ENCODE measurements at regions not wholly inside any gene's neighbourhood (a gene's known extent, or its start where the extent isn't known, plus 50 kb on each side); places are given as distances from the start of the nearest gene placed in this dataset.

GRCh38 chr16:49924078-49924477, 68.2 kb upstream of the ZNF423 start:
- H3K36me3 ChIP-seq = no peaks in the 10 kb centered on the region
- no peak for DNase-seq (ENCODE audit: low spot score in 2 of 2)
- WGBS, 2 donors = 87 to 90% methylated on average over 6 to 7 of the region's 7 CpGs
- H3K27ac ChIP-seq = no peak overlapping the region
- no peaks in the 10 kb centered on the region for H3K27me3 ChIP-seq
- no peak for TF ChIP-seq EP300 (IDR thresholded peaks at IDR 0.05)
- TF ChIP-seq CTCF (IDR thresholded peaks at IDR 0.05) = no peak
- TF ChIP-seq POLR2A (IDR thresholded peaks at IDR 0.05) = no peak
- H3K4me3 ChIP-seq = no peak overlapping the region
- H3K4me1 ChIP-seq = no peaks in the 10 kb centered on the region
- H3K9me3 ChIP-seq = no peaks in the 10 kb centered on the region

DNA sequence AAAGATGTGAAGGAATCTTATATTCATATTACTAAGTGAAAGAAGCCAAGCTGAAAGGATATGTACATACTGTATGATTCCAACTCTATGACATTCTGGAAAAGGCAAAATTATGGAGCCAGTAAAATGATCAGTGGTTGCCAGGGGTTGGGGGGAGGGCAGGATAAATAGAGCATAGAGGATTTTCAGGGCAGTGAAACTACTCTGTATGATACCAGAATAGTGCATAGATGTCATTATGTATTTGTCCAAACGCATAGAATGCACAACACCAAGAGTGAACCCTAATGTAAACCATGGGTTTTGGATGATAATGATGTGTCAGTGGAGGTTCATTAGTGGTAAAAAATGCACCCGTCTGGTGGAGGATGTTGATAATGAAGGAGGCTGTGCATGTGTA, 71.0 kb upstream of the ZNF423 start:
- 69 to 75% methylated on average over 2 of the region's 2 CpGs for WGBS, 2 donors
- Histone ChIP-seq H3K9me3 (no peaks in the 10 kb centered on the region), H3K4me3 (no peak overlapping the region), H3K27me3 (no peaks in the 10 kb centered on the region), H3K4me1 (no peaks in the 10 kb centered on the region), H3K36me3 (no peaks in the 10 kb centered on the region), H3K27ac (no peak overlapping the region)
- TF ChIP-seq POLR2A (IDR thresholded peaks at IDR 0.05) = no peak
- TF ChIP-seq EP300 (IDR thresholded peaks at IDR 0.05) = no peak
- TF ChIP-seq CTCF (IDR thresholded peaks at IDR 0.05) = no peak
- no peak for DNase-seq (ENCODE audit: low spot score in 2 of 2)

GRCh38 chr16:49928176-49929041, 72.5 kb upstream of the ZNF423 start:
- DNase-seq (ENCODE audit: low spot score in 2 of 2) = no peak
- Histone ChIP-seq H3K27me3 (no peaks in the 10 kb centered on the region), H3K27ac (no peak overlapping the region), H3K4me3 (no peak overlapping the region), H3K36me3 (no peaks in the 10 kb centered on the region), H3K4me1 (peaks cover 0 to 6% (median 0%) of the 10 kb centered on the region in 4 donors), H3K9me3 (no peaks in the 10 kb centered on the region)
- TF ChIP-seq POLR2A (IDR thresholded peaks at IDR 0.05) (no peak), CTCF (IDR thresholded peaks at IDR 0.05) (no peak), EP300 (IDR thresholded peaks at IDR 0.05) (no peak)
- 77 to 82% methylated on average over 14 to 16 of the region's 16 CpGs for WGBS, 2 donors

DNA sequence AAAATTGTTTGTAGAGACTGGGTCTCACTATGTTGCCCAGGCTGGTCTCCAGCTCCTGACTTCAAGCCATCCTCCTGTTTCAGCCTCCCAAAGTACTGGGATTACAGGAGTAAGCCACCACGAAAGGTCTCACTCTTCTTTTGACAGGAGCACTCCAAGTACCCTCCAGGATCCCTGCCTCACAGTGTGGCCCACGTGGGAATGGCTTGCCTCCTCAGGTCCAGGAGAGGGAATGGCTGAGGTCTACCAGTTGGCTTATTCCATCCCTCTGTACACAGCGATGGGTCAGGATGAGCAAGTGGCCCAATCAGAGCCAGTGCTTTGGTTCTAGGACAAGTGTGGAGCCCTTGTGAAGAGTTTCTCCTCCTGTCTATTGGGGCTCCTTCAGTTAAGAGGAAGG, 73.7 kb upstream of the ZNF423 start:
- H3K4me1 ChIP-seq = peaks cover 0 to 6% (median 0%) of the 10 kb centered on the region in 4 donors
- no peak for TF ChIP-seq POLR2A (IDR thresholded peaks at IDR 0.05)
- TF ChIP-seq EP300 (IDR thresholded peaks at IDR 0.05) = no peak
- TF ChIP-seq CTCF (IDR thresholded peaks at IDR 0.05) = no peak
- DNase-seq (ENCODE audit: low spot score in 2 of 2) = no peak
- no peaks in the 10 kb centered on the region for H3K9me3 ChIP-seq
- H3K36me3 ChIP-seq = no peaks in the 10 kb centered on the region
- WGBS, 2 donors = 92 to 95% methylated on average over 3 of the region's 3 CpGs
- H3K27ac ChIP-seq = no peak overlapping the region
- H3K27me3 ChIP-seq = no peaks in the 10 kb centered on the region
- no peak overlapping the region for H3K4me3 ChIP-seq

- TF ChIP-seq EP300 (IDR thresholded peaks at IDR 0.05) (no peak), CTCF (IDR thresholded peaks at IDR 0.05) (no peak), POLR2A (IDR thresholded peaks at IDR 0.05) (no peak)
- H3K4me1 ChIP-seq = peaks cover 0 to 6% (median 0%) of the 10 kb centered on the region in 4 donors
- H3K4me3 ChIP-seq = no peak overlapping the region
- WGBS, 2 donors = 83% methylated on average over 7 of the region's 7 CpGs
- no peak overlapping the region for H3K27ac ChIP-seq
- H3K36me3 ChIP-seq = no peaks in the 10 kb centered on the region
- no peak for DNase-seq (ENCODE audit: low spot score in 2 of 2)
- no peaks in the 10 kb centered on the region for H3K27me3 ChIP-seq
- H3K9me3 ChIP-seq = no peaks in the 10 kb centered on the region
Observed at GRCh38 chr16:49930841-49931240, 74.9 kb upstream of the ZNF423 start.
